CD14-positive monocyte (primary cell): ENCODE measurements at regions not wholly inside any gene's neighbourhood (a gene's known extent, or its start where the extent isn't known, plus 50 kb on each side); places are given as distances from the start of the nearest gene placed in this dataset.

Source experiments
- DNase-seq, 3 donors: peaks; one replicate each; pipeline ENCODE4 v3.0.0-alpha.2; 2011 to 2022
- H2AFZ ChIP-seq: 2 replicates; pipeline ENCODE4 v1.6.0; 2012; ENCODE audit warnings: mild to moderate bottlenecking, low read depth, low read length, inconsistent platforms; ENCODE audit not compliant: insufficient read depth, poor library complexity, severe bottlenecking
- H3K27ac ChIP-seq, 2 donors: 1 replicate in 1 of 2; 2 replicates in 1 of 2; pipeline ENCODE4 v1.5.1; 2012 to 2013; ENCODE audit warnings: low read length in 2 of 2, control low read depth in 1 of 2, inconsistent platforms in 1 of 2, low read depth in 1 of 2, mild to moderate bottlenecking in 1 of 2
- H3K27me3 ChIP-seq, 2 donors: one replicate each; pipeline versions ENCODE4 v1.6.0 to v1.6.1; 2011 to 2013; ENCODE audit warnings: low read length in 2 of 2; ENCODE audit not compliant: control insufficient read depth in 2 of 2, insufficient read depth in 2 of 2
- H3K36me3 ChIP-seq, 2 donors: replicated peaks in 1 of 2; 1 replicate in 1 of 2; 2 replicates in 1 of 2; pipeline versions ENCODE4 v1.5.1 to v1.6.1; 2012 to 2013; ENCODE audit warnings: low read length in 2 of 2, control low read depth in 1 of 2, inconsistent platforms in 1 of 2, mild to moderate bottlenecking in 1 of 2; ENCODE audit not compliant: insufficient read depth in 2 of 2, control insufficient read depth in 1 of 2
- H3K4me1 ChIP-seq, 2 donors: 1 replicate in 1 of 2; 2 replicates in 1 of 2; pipeline versions ENCODE4 v1.5.1 to v1.6.1; 2012 to 2013; ENCODE audit warnings: low read length in 2 of 2, control low read depth in 1 of 2, inconsistent platforms in 1 of 2, mild to moderate bottlenecking in 1 of 2, moderate library complexity in 1 of 2; ENCODE audit not compliant: insufficient read depth in 2 of 2, control insufficient read depth in 1 of 2
- H3K4me2 ChIP-seq: replicated peaks from 2 replicates; pipeline ENCODE3; 2012; ENCODE audit warnings: low read length, moderate library complexity, mild to moderate bottlenecking; ENCODE audit not compliant: poor library complexity, severe bottlenecking; ENCODE audit errors: extremely low read depth
- H3K4me3 ChIP-seq, 3 experiments: fragments of 200-600 bp in 1 of 3; sonication (generic) in 1 of 3; replicated peaks in 1 of 3; 1 replicate in 2 of 3; 2 replicates in 1 of 3; pipeline ENCODE4 v1.5.1; 2011 to 2013; ENCODE audit warnings: low read length in 3 of 3, mild to moderate bottlenecking in 3 of 3, control low read depth in 2 of 3, low read depth in 2 of 3, inconsistent platforms in 1 of 3, moderate library complexity in 1 of 3
- H3K79me2 ChIP-seq: 2 replicates; pipeline ENCODE4 v1.6.0; 2012; ENCODE audit warnings: mild to moderate bottlenecking, control low read depth, inconsistent platforms, low read length, moderate library complexity; ENCODE audit not compliant: insufficient read depth
- H3K9ac ChIP-seq: 2 replicates; pipeline ENCODE4 v1.6.0; 2017; ENCODE audit warnings: low read length, mild to moderate bottlenecking; ENCODE audit not compliant: insufficient read depth, poor library complexity, severe bottlenecking
- H3K9me3 ChIP-seq, 2 donors: replicated peaks in 1 of 2; 1 replicate in 1 of 2; 2 replicates in 1 of 2; pipeline versions ENCODE4 v1.5.1 to v1.6.1; 2012 to 2013; ENCODE audit warnings: low read length in 2 of 2, control low read depth in 1 of 2; ENCODE audit not compliant: control insufficient read depth in 1 of 2, insufficient read depth in 1 of 2
- H4K20me1 ChIP-seq: 2 replicates; pipeline ENCODE4 v1.6.0; 2012; ENCODE audit warnings: mild to moderate bottlenecking, low read length, control low read depth, moderate library complexity; ENCODE audit not compliant: insufficient read depth
- H3K27ac Mint-ChIP-seq, 7 donors: one replicate each; pipeline ENCODE4 v1.8.0; 2020; ENCODE audit warnings: mild to moderate bottlenecking in 7 of 7, mixed read lengths in 7 of 7, moderate library complexity in 6 of 7, inconsistent platforms in 2 of 7
- H3K27me3 Mint-ChIP-seq, 3 donors: one replicate each; pipeline ENCODE4 v1.8.0; 2021 to 2022; ENCODE audit warnings: low read depth in 3 of 3, mild to moderate bottlenecking in 3 of 3, mixed read lengths in 3 of 3, moderate library complexity in 3 of 3, inconsistent platforms in 1 of 3
- H3K36me3 Mint-ChIP-seq, 2 donors: one replicate each; pipeline ENCODE4 v1.8.0; 2020; ENCODE audit warnings: mixed read lengths in 2 of 2, inconsistent platforms in 1 of 2, mild to moderate bottlenecking in 1 of 2
- H3K4me1 Mint-ChIP-seq: one replicate; pipeline ENCODE4 v1.8.0; 2020; ENCODE audit warnings: mild to moderate bottlenecking, mixed read lengths
- H3K4me3 Mint-ChIP-seq, 2 donors: one replicate each; pipeline ENCODE4 v1.8.0; 2020; ENCODE audit warnings: mild to moderate bottlenecking in 2 of 2, mixed read lengths in 2 of 2, moderate library complexity in 1 of 2
- H3K9me3 Mint-ChIP-seq, 7 donors: one replicate each; pipeline ENCODE4 v1.8.0; 2020 to 2022; ENCODE audit warnings: mixed read lengths in 7 of 7, mild to moderate bottlenecking in 6 of 7, moderate library complexity in 6 of 7, inconsistent platforms in 2 of 7
- WGBS: methylation state at CpG from one replicate; pipeline ENCODE4 v1.1.5; 2013; ENCODE audit warnings: missing lambda C conversion rate; ENCODE audit not compliant: insufficient coverage; 5-methylcytosine and 5-hydroxymethylcytosine counted together
- intact Hi-C, 2 donors: fragments of 100-400 bp; cut with micrococcal nuclease; formaldehyde crosslinking; loops; one replicate each; pipeline versions ENCODE4 v1.15.0 to v1.15.1; 2023
- TF ChIP-seq, protein P1 (sequence below): fragments of 200-600 bp; IDR thresholded peaks from one replicate; pipeline ENCODE4 v1.8.0; 2022; ENCODE audit warnings: antibody characterized with exemption, mild to moderate bottlenecking

GRCh38 chr9:31290731-31291130, 1093.7 kb upstream of the ACO1 start:
- H2AFZ ChIP-seq: no peak overlapping the region
- H3K27me3 ChIP-seq: no peaks in the 10 kb centered on the region
- TF ChIP-seq, protein P1, sequence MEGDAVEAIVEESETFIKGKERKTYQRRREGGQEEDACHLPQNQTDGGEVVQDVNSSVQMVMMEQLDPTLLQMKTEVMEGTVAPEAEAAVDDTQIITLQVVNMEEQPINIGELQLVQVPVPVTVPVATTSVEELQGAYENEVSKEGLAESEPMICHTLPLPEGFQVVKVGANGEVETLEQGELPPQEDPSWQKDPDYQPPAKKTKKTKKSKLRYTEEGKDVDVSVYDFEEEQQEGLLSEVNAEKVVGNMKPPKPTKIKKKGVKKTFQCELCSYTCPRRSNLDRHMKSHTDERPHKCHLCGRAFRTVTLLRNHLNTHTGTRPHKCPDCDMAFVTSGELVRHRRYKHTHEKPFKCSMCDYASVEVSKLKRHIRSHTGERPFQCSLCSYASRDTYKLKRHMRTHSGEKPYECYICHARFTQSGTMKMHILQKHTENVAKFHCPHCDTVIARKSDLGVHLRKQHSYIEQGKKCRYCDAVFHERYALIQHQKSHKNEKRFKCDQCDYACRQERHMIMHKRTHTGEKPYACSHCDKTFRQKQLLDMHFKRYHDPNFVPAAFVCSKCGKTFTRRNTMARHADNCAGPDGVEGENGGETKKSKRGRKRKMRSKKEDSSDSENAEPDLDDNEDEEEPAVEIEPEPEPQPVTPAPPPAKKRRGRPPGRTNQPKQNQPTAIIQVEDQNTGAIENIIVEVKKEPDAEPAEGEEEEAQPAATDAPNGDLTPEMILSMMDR: no peak
- H4K20me1 ChIP-seq: no peaks in the 10 kb centered on the region
- no peak overlapping the region for H3K27ac ChIP-seq
- H3K36me3 ChIP-seq: no peaks in the 10 kb centered on the region
- H3K4me3 ChIP-seq: no peak overlapping the region
- peaks cover 0 to 13% (median 3%) of the 10 kb centered on the region in 7 donors for H3K9me3 Mint-ChIP-seq
- no peaks in the 10 kb centered on the region for H3K4me1 ChIP-seq
- no peak overlapping the region for H3K4me2 ChIP-seq
- no peak overlapping the region for H3K9ac ChIP-seq
- H3K9me3 ChIP-seq: peaks cover 10% of the 10 kb centered on the region in 2 donors
- H3K4me1 Mint-ChIP-seq: no peaks in the 10 kb centered on the region
- no peak overlapping the region for H3K4me3 Mint-ChIP-seq
- H3K27ac Mint-ChIP-seq: no peak overlapping the region
- WGBS: 85% methylated on average over 3 of the region's 3 CpGs
- H3K36me3 Mint-ChIP-seq: no peaks in the 10 kb centered on the region
- H3K79me2 ChIP-seq: no peaks in the 10 kb centered on the region
- H3K27me3 Mint-ChIP-seq: no peaks in the 10 kb centered on the region
- DNase-seq: no peak
- intact Hi-C loops: no loop called here

DNA sequence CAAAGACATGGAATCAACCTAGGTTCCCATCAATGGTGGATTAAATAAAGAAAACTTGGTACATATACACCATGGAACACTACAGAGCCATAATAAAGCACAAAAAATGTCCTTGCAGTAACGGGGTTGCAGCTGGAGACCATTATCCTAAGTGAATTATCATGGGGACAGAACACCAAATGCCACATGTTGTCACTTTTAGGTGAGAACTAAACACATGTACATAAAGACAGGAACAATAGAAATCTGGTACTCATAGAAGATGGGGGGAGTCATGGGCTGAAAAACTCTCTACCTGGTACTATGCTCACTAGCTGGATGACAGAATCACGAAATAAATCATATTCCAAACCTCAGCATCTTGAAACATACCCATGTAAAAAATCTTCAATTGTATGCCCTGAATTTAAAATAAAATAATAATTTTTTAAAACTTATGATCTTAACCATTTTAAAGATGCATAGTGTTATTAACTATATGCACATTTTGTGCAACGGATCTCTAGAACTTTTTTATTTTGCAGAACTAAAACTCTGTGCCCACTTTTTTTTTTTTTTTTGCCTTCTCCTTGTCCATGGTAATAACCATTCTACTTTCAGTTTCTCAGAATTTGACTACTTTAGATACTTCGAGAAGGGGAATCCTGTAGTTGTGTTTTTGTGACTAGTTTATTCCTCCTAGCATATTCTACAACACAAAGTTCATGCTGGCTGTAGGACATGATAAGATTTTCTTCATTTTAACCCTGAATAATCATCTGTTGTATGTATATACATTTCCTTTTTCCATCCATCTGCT, 1081.6 kb upstream of the ACO1 start:
- H3K27ac Mint-ChIP-seq: no peak overlapping the region
- H3K36me3 Mint-ChIP-seq: no peaks in the 10 kb centered on the region
- WGBS: no CpG with 5 or more reads among the region's 4 CpGs
- intact Hi-C loops: no loop called here
- H4K20me1 ChIP-seq: no peaks in the 10 kb centered on the region
- no peaks in the 10 kb centered on the region for H3K36me3 ChIP-seq
- no peak overlapping the region for H3K9ac ChIP-seq
- H3K27me3 Mint-ChIP-seq: no peaks in the 10 kb centered on the region
- no peak overlapping the region for H3K4me3 ChIP-seq
- no peaks in the 10 kb centered on the region for H3K79me2 ChIP-seq
- H3K9me3 Mint-ChIP-seq: peaks cover 0 to 2% (median 0%) of the 10 kb centered on the region in 7 donors
- no peak overlapping the region for H3K27ac ChIP-seq
- H2AFZ ChIP-seq: no peak overlapping the region
- no peaks in the 10 kb centered on the region for H3K27me3 ChIP-seq
- no peak overlapping the region for H3K4me2 ChIP-seq
- H3K4me1 Mint-ChIP-seq: no peaks in the 10 kb centered on the region
- H3K4me1 ChIP-seq: no peaks in the 10 kb centered on the region
- no peak for DNase-seq
- H3K9me3 ChIP-seq: no peaks in the 10 kb centered on the region
- no peak overlapping the region for H3K4me3 Mint-ChIP-seq
- TF ChIP-seq, protein P1: no peak
